HL-60/S4 treated with retinoic acid at 250 ng/mL for 4 days and 3 days (cell line): ENCODE measurements at regions not wholly inside any gene's neighbourhood (a gene's known extent, or its start where the extent isn't known, plus 50 kb on each side); places are given as distances from the start of the nearest gene placed in this dataset.
"Not testable (repeated sequence)": the region's sequence is repeated elsewhere in the genome, so short reads cannot be mapped to it uniquely, and the experiment has no call there.

Experiments
- in situ Hi-C: fragments of 300-500 bp; cut with MboI; formaldehyde crosslinking; loops from 2 replicates; pipeline ENCODE4 v1.7.0; 2022; ENCODE audit warnings: low sequenced_read_pairs

DNA sequence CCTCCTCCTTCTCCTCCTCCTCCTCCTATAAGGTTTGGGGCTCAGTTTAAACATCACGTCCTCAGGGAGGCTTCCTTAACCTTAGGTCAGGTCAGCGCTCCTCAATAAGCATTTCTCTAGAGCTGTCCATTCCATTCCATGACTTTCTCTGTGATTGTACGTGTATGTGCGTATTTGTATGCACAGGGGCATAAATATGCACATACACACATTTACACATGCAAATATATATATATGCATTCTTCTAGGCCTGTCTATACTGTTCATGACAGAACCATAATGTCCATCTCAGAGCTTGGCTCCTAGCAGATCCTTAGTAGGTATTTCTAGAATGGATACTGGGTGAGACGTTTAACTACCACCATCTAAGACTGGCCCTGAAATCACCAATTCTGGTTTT lies 258.6 kb downstream of the STIM2 start:
- in situ Hi-C loops = no loop called here

DNA sequence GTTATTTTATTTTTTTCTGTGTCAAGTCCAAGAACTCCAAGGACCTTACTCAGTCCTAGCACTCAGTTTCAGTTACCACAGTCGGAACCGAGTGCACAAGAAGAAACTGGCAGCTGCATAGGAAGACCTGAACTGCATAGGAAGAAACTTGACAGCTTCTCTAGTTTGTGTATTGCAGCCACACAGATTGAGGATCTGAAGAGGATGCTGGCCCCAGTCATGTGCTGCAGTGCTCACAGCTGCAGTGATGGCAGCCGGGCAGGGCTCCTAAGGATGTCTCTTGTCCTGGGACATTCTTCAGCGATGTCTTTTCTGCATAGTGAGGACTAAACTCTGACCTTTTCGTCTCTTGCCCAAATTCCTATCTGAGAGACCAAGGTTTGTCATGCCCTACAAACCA lies 261.2 kb downstream of the STIM2 start:
- in situ Hi-C loops = no loop called here

DNA sequence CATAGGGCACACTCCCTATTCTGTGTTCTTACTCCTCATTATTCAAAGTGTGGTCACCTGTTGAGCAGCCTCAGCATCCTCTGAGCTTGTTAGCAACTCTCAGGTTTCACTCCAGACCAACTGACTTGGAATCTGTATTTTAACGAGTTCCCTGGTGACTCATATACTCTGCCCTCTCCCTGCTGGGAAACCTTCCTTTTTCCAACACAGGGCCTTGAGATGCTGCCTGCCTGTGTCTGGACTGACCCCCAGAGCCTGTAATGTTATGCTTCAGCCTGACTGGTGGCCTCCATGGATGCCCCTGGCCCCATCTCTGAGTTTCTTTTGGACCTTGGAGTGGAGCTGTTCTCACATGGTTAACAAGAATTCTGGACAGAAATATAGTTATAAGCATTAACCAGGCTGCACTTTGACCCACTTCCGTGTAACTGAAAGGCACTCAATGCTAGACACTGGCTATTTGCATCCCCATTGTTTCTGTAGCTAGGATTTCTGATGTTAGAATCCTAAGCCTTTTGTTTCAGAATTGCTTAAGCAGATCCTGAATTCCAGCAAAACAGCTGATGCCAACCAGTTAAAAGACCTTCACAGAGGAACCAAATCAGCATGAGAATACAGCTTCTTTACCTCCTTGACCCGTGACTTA lies 262.6 kb downstream of the STIM2 start:
- in situ Hi-C loops = no loop called here

DNA sequence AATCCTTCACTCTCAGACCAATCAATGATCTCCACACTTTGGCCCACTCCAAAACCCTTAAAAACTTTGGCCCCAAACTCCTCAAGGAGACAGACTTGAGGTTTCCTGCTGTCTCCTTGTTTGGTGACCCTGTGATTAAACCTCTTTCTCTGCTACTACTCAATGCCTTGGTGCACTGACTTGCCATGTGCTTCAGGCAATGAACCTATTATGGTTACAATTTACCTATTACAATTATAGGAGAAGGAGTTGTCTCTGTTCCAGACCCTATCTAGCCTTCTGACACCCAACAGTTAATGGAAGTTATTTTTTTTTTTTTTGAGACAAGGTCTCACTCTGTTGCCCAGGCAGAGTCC lies 263.1 kb downstream of the STIM2 start:
- in situ Hi-C loops = no loop called here

DNA sequence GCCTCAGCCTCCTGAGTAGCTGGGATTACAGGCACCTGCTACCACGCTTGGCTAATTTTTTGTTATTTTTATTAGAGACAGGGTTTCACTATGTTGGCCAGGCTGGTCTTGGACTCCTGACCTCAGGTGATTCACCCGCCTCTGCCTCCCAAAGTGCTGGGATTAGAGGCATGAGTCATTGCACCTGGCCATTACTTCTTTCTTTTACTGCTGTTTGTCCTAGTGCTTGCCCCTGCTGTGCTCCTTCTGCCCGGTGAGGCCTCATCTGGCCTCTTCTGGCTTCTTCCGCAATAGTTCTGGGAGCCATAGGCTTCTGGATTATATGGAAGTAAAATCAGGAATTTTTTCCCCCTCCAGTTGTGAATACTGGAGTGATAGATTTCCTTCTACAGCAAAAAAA lies 266.3 kb downstream of the STIM2 start:
- in situ Hi-C loops = not testable (repeated sequence)

DNA sequence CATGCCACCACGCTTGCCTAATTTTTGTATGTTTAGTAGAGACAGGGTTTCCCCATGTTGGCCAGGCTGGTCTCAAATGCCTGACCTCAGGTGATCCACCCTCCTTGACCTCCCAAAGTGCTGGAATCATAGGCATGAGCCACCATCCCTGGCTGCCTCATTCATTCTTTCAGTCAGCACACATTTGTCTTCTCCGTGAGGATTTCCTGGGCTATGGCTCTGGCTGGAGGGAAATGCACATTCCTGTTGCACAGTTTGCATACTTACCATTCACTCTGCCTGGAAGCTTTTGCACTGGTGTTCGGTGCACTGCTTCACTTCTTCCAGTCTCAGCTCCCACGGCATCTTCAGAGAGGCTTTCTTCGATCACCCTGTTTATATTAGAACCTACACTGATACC lies 267.8 kb downstream of the STIM2 start:
- in situ Hi-C loops = no loop called here

DNA sequence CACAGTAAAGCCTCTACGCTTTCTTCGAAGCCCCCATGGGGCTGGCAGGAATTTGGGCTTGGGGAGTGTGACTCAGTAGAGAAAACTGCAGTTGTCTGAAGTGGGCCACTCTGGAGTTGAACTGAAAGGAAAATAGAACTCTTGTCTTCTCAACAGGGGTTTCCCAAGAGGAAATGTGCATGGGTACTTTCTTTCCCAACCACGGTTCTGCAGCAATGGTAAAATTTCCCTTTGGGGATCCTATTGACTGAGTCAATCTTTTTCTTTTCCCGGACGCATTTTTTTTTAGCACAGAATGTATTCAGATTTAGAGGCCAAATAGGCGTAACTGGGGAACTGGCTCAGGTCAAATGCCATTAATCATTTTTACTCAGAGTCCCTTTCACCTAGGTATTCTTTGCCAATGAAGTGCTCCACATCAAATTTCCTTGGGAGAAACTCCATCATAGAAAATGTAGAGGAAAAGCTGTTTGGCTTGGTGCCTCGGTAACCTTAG lies 269.3 kb downstream of the STIM2 start:
- in situ Hi-C loops = no loop called here

DNA sequence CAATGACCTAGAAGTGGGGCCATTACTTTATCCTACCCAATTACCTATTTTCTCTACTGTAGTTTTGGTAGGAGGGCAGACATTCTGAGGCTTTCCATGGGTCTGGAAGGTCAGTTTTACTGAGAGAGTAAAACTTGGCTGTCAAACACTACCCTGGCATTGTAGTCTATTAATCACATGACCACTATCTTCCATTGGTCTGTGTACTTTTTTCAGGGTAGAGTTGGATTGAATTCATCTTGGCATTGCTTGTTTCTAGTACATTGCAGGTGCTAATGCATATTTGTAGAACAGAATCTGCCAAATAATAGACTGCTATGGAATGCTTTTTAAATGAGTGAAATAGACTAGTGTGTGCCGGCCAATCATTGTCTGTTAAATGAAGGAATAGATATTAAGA lies 271.9 kb downstream of the STIM2 start:
- in situ Hi-C loops = no loop called here

DNA sequence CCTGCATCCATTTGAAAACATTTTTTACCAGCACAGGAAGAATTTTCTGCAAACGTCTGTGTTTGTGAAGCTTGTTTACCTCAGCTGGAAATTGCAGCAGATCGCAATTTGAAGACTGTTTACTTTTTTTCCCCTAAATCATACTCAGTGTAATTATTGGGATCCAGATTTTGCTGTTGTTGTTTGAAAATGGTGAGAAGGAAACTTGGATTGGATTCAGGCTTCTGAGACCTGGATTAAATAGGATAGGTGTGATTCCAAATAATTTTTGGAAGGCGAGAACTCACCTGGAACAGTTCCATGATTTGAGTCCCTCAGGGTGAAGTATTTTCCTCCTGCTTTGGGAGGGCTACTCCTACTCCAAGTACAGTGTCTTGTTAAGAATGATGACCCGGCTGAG lies 279.8 kb downstream of the STIM2 start:
- in situ Hi-C loops = no loop called here

DNA sequence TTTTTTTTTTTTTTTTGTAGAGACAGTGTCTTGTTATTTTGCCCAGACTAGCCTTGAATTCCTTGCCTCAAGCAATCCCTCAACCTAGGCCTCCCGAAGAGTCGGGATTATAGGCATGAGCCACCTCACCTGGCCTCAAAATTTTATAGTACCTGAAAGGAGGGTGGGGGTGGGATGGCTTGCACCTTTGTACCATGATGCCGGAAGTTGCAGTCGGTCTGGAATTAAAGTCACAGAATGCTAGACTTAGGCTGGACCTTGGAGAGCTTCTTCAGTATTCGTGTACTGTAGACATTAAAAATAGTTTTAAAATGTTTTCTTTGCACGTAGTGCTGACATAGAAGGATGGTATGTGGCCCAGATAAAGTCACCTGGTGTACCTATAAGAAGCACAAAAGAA lies 280.9 kb downstream of the STIM2 start:
- in situ Hi-C loops = no loop called here

DNA sequence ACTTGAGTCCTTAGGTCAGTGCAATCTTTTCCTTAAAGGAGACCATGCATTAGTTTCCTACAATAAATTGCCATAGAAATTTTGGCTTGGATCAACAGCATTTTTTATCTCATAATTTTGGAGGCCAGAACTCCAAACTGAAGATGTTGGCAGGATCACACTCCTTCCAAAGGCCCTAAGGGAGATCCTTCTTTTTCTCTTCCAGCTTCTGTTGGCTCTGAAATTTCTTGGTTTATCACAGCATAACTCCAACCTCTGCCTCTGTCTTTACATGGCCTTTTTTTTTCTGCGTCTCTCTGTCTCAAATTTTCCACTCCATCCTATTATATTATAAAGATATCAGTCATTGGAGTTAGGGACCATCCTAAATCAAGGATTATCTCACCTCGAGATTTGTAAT lies 282.2 kb downstream of the STIM2 start:
- in situ Hi-C loops = no loop called here

DNA sequence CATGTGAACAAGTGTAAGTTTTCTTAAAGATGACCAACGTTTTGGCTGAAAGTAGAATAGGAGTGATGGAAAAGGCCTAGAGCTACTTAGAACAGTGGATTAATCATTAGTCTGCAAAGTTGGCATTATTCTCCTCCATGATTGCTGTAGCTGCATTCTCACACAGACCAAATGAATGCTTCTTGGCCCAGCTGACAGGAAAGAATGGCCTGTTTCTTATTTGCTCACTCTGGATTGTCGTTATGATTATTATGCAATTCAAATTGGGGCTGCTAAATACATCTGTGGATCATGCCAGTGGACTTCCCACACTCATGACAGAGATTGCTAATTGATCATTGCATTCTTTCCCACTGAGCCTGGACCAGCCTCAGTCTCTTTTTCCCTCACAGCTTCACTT lies 285.0 kb downstream of the STIM2 start:
- in situ Hi-C loops = no loop called here

DNA sequence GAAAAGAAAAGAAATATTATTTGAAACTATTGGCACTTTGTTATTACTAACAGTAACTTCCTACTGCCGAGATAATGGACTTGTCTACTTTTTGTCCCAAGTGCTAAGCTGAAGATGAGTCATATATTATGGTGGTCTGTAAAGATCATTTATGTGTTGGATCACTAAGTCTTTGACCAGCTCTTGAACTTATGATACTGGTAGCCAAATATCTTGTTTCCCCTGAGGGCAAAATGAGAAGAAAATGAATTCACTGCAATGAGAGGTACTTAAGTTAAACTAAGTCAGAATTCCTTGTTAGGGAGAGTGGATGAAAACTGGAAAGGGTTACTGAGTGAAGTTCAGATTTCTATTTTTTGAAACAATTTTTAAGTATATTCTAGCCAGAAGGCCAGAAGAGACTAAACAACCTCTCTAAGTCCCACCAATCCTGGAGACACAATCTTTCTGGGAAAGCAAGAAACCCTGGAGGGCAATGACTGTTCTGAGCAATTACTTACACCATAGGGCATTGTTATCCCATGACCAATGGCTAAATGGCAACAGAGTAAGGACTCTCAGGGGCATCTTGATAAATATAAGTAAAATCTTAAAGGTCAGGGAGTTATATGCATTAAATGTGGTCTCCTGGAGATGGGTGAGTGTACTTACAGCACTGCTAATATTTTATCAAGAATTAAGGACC lies 287.7 kb downstream of the STIM2 start:
- in situ Hi-C loops = no loop called here

DNA sequence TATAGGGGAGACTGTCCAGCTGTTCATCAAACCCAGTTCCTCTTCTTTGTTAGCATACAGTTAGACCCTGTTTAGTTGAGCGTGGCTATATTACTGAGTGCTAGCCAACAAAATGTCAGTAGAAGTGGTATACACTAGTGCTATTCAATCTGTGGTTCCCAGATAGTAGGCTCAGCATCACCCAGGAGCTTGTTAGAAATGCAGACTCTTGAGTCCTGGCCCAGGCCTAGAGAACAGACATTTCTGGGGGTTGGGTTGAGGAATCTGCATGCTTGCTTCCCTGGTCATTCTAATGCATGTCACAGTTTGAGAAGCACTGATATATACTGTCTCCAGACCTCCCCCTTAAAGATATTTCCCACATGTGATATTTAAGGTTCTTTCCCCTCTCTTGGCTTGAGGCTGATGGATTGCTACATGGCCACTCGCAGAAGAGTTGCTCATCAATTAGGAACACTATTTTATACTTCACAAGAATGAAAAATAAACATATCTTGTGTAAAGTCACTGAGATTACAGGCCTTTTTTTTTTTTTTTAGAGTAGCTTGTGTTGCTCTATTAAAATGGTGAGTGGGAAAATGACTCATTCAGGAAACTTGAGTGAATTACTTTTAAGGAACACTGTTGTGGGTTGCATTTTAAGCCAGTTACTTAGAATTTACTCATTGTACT lies 289.0 kb downstream of the STIM2 start:
- in situ Hi-C loops = no loop called here

DNA sequence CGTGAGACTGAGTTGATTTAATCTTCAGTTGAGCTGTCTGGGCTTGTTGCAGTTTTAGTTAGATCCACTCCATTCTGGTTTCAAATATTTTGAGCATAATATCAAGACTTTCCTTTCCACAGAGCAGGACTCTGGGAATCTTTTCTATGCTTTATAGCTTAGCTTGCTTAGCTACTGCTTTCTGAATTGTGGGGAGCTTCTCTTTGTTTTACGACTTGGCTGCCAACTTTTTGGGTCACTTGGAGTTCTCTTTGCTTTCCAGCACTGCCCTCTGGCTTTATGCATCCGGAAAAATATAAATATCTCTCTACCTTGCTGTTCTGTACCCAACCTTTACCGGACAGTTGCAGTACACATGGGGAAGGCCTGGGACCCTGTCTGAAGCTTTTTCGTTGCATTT lies 292.1 kb downstream of the STIM2 start:
- in situ Hi-C loops = no loop called here

DNA sequence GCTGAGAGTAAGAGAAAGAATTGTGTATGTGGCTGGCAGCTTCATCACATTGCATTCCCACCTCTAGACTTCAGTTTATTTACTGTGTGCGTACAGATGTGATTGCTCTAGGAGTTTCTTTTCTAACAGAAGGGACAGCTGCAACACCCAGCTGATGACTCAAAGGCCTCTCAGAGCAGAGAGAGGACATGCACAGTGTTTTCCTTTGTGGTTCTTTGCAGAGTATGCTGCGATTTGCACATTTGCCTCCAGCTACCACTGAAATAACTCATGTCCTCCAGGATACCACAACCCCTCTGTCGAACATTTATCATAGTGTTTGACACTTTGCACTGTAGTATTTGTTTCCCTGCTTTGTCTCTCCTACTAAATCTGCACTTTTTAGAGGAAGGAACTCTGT lies 294.1 kb downstream of the STIM2 start:
- in situ Hi-C loops = no loop called here

DNA sequence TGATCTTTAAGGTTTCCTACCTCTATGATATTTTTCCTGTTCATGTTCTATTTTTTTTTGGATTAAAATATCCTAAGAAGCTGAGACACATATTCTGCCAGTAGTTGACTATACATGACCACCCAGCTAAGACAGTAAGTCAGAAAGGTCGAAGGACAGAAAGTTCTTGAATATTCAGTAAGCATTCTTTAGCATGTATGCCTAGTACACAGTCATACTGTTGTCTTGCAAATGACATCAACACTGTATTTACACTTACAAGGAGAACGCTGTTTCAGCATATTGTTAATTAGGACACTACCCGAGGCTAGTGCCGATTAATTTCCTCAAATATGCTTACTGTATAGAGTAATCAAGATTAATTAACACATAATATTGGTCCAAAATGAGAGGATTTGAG lies 300.6 kb downstream of the STIM2 start:
- in situ Hi-C loops = no loop called here

DNA sequence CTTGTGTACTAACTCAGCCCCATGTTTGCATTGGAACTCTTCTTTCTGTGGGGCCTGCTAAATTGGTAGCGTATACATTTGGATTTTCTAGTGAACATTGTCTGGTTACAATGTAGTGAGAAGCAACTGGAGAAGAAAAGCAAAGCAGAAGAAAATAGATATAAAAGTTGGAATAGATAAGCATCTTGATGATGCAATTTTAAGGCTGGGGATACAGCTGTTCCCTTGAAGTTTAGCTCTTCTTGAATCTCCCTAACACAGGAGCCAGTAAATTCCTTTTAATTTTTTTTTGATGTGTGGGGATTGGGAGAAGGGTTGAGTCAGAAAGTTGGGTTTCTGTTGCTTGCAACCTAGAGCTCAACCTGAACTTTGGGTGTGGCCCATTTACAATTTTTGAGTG lies 308.1 kb downstream of the STIM2 start:
- in situ Hi-C loops = no loop called here

DNA sequence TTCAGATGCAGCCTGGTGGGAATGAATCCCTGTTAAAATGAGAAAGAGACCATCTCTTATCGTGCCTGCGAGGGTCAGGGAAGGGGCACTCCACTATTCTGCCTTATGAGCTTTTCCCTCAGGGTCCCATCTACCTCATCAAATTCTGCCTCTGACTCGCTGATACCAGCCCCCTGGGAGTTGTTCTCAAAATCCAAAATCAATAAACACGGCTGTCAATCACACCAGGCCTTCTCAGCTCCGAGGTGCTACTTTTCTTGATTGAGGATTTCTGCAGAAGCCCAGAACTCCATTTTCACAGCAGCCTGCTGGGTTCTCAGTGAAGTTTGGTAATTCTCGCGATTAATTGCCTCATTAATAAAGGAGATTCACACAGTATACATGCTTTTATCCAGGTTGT lies 312.6 kb downstream of the STIM2 start:
- in situ Hi-C loops = no loop called here

DNA sequence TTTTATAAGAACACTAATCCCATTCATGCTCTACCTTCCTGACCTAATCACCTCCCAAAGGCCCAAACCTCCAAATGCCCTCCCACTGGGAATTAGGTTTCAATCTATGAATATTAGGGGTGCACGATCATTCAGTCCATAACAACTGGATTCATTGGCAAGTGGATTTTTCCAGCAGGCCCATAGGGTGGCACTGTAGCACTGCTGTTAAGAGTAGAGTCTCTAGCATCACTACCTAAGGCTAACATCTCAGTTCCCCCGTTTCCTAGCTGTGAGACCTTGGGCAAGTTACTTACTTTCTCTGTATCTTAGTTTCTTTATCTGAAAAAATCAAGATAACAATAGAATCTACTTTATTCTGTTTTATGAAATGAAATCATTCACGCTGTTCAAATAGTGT lies 315.8 kb downstream of the STIM2 start:
- in situ Hi-C loops = no loop called here

DNA sequence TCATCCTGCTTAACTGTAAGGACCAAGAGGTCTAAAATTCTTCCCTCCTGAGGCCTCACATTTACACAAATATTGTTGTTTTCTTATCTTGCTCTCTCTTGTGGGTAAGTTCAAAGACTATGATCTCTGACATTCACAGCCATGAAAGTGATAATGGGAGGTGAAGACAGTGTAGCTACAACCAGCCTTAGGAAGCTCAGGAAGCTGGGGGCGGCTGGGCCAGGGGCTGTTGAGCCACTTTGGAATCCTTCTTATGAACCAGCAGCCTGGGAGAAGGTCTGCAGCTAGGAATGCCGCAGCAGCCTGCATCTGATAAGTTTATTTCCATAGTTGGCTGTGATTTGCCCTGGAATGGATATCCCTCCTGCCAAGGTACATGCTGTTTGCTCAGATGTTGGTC lies 316.2 kb downstream of the STIM2 start:
- in situ Hi-C loops = no loop called here

DNA sequence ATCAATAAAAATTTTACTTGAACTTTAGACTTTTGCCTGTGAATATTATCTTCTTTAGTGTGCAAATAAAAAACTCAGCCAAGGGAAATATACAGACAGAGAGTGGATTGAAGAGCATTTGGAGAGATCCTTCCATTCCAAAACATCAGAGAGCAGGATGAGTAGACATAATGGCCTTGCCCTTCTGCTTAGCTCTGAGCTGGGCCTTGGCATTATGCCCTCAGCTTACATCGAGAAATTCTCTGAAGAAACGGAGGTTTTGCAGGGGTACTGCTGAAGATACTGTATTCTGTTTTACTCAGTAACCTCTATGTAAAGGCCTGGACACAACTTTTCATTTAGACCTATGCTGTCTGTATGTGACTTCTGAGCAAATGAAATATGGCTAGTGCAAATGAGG lies 317.4 kb downstream of the STIM2 start:
- in situ Hi-C loops = no loop called here
